Rectal smooth muscle tissue (tissue), 1 donor: ENCODE measurements at regions not wholly inside any gene's neighbourhood (a gene's known extent, or its start where the extent isn't known, plus 50 kb on each side); places are given as distances from the start of the nearest gene placed in this dataset.

Experiments used
- H3K27ac ChIP-seq: one replicate; pipeline ENCODE4 v1.7.0; 2013; ENCODE audit warnings: low read depth, low read length, inconsistent platforms
- H3K27me3 ChIP-seq: one replicate; pipeline ENCODE4 v1.7.0; 2013; ENCODE audit warnings: low read length; ENCODE audit not compliant: control insufficient read depth, insufficient read depth
- H3K36me3 ChIP-seq: one replicate; pipeline ENCODE4 v1.7.0; 2013; ENCODE audit warnings: low read length; ENCODE audit not compliant: control insufficient read depth, insufficient read depth
- H3K4me1 ChIP-seq: one replicate; pipeline ENCODE4 v1.7.0; 2013; ENCODE audit warnings: low read length; ENCODE audit not compliant: control insufficient read depth, insufficient read depth
- H3K4me3 ChIP-seq: one replicate; pipeline ENCODE4 v1.7.0; 2013; ENCODE audit warnings: low read length
- H3K9ac ChIP-seq: one replicate; pipeline ENCODE4 v1.7.0; 2013; ENCODE audit warnings: low read length

GRCh38 chr14:62234849-62235248 lies 472.6 kb downstream of the SNAPC1 start:
- Histone ChIP-seq H3K27ac (no peak overlapping the region), H3K4me3 (no peak overlapping the region), H3K27me3 (no peaks in the 10 kb centered on the region), H3K36me3 (no peaks in the 10 kb centered on the region), H3K9ac (no peak overlapping the region), H3K4me1 (no peaks in the 10 kb centered on the region)

DNA sequence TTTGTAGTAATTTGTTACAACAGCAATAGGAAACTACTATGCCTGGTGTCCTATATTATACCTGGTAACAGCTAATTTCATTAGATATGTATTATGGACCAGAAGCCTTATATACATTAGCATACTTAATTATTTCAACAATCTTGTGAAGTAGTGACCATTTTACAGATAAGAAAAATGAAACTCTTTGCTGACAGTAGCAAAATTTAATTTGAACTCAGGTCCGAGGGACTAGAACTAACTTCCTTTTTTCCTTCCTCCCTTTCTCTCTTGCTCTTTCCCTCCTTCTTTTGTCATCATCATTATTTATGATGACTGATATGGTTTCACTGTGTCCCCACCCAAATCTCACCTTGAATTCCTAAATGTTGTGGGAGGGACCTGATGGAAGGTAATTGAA lies 482.0 kb downstream of the SNAPC1 start:
- no peak overlapping the region for H3K27ac ChIP-seq
- H3K4me3 ChIP-seq, result no peak overlapping the region
- no peaks in the 10 kb centered on the region for H3K4me1 ChIP-seq
- no peaks in the 10 kb centered on the region for H3K27me3 ChIP-seq
- H3K9ac ChIP-seq, result no peak overlapping the region
- H3K36me3 ChIP-seq, result no peaks in the 10 kb centered on the region

DNA sequence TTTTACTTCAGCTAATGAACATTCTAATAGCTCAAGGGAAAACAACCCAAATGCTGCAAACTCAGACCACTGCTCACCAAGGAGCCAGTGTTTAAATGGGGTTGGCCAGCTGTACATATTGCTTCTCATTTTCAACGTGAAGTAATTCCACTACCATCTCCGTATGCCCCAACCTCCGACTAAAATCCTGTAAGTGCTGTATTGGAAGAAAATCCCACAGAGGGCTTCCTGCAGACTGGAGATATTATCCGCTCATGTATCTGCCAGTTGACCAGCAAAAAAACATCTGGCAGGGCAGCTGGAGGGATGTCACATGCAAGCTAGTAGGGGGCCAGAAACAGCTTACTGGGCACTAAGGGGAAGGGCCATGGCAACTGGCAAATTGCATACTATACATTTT lies 485.0 kb downstream of the SNAPC1 start:
- Histone ChIP-seq H3K27me3 (no peaks in the 10 kb centered on the region), H3K9ac (no peak overlapping the region), H3K4me3 (no peak overlapping the region), H3K27ac (no peak overlapping the region), H3K36me3 (no peaks in the 10 kb centered on the region), H3K4me1 (no peaks in the 10 kb centered on the region)

DNA sequence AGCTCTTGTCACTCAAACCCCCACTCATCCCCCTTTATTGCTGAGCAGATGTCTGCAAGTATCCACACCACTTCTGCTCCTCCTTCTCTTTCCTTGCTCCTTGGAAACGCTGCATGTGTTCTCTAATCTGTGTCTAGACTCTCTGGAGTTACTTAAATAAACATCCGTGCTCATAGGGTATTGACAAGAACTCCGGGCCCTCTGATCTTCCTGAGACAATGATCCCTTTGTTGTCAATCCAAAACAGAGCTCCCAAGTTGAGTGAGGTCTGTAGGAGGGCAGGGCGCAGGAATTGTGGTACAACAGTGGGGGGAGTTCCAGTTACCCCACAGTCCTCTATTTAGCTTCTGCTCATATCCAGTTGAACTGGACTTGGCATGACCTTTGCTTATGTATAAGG lies 489.0 kb downstream of the SNAPC1 start:
- H3K27ac ChIP-seq, result no peak overlapping the region
- no peak overlapping the region for H3K9ac ChIP-seq
- H3K4me3 ChIP-seq, result no peak overlapping the region
- H3K27me3 ChIP-seq, result no peaks in the 10 kb centered on the region
- H3K4me1 ChIP-seq, result no peaks in the 10 kb centered on the region
- H3K36me3 ChIP-seq, result no peaks in the 10 kb centered on the region

- Histone ChIP-seq H3K4me3 (no peak overlapping the region), H3K27ac (no peak overlapping the region), H3K36me3 (no peaks in the 10 kb centered on the region), H3K27me3 (no peaks in the 10 kb centered on the region), H3K4me1 (no peaks in the 10 kb centered on the region), H3K9ac (no peak overlapping the region)
These were observed 491.0 kb downstream of the SNAPC1 start for GRCh38 chr14:62253171-62253570.

- Histone ChIP-seq H3K36me3 (no peaks in the 10 kb centered on the region), H3K27me3 (no peaks in the 10 kb centered on the region), H3K9ac (no peak overlapping the region), H3K4me3 (no peak overlapping the region), H3K4me1 (no peaks in the 10 kb centered on the region), H3K27ac (no peak overlapping the region)
These were observed 491.7 kb downstream of the SNAPC1 start for GRCh38 chr14:62253911-62254310.

GRCh38 chr14:62269204-62269603 lies 507.0 kb downstream of the SNAPC1 start:
- H3K4me3 ChIP-seq, result no peak overlapping the region
- no peaks in the 10 kb centered on the region for H3K27me3 ChIP-seq
- no peak overlapping the region for H3K9ac ChIP-seq
- no peaks in the 10 kb centered on the region for H3K36me3 ChIP-seq
- H3K4me1 ChIP-seq, result no peaks in the 10 kb centered on the region
- H3K27ac ChIP-seq, result no peak overlapping the region

GRCh38 chr14:62270236-62270635 lies 508.0 kb downstream of the SNAPC1 start:
- H3K36me3 ChIP-seq, result no peaks in the 10 kb centered on the region
- no peak overlapping the region for H3K9ac ChIP-seq
- no peak overlapping the region for H3K27ac ChIP-seq
- H3K4me1 ChIP-seq, result no peaks in the 10 kb centered on the region
- H3K27me3 ChIP-seq, result no peaks in the 10 kb centered on the region
- no peak overlapping the region for H3K4me3 ChIP-seq

DNA sequence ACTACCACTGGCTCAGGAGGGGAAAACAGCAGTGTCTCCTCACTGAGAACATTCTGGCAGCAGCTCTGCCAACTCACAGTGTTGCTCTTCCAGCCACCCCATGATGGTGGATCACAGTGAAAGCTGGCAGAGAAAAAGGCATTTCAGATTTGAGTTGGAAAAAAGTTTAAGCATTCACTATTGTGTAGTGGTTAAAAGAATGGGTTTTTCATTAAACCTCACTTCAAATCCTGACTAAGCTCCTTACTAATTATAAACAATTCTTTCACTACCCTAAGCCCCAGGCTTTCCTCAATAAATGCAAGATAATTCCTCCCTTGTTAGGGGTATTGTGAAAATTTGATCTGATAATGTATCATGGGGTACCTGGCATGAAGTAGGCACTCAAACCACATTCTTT lies 518.1 kb downstream of the SNAPC1 start:
- no peak overlapping the region for H3K27ac ChIP-seq
- no peaks in the 10 kb centered on the region for H3K4me1 ChIP-seq
- no peaks in the 10 kb centered on the region for H3K36me3 ChIP-seq
- H3K27me3 ChIP-seq, result no peaks in the 10 kb centered on the region
- H3K4me3 ChIP-seq, result no peak overlapping the region
- no peak overlapping the region for H3K9ac ChIP-seq

GRCh38 chr14:62283837-62284236 lies 521.6 kb downstream of the SNAPC1 start:
- H3K9ac ChIP-seq, result no peak overlapping the region

GRCh38 chr14:62289471-62289870 lies 527.3 kb downstream of the SNAPC1 start:
- H3K4me3 ChIP-seq, result no peak overlapping the region
- no peak overlapping the region for H3K9ac ChIP-seq
- no peaks in the 10 kb centered on the region for H3K4me1 ChIP-seq
- no peaks in the 10 kb centered on the region for H3K27me3 ChIP-seq
- H3K27ac ChIP-seq, result no peak overlapping the region
- no peaks in the 10 kb centered on the region for H3K36me3 ChIP-seq

More at GRCh38 chr14:62283837-62284236, 521.6 kb downstream of the SNAPC1 start:
- Histone ChIP-seq H3K4me3 (no peak overlapping the region), H3K27ac (no peak overlapping the region), H3K4me1 (no peaks in the 10 kb centered on the region), H3K27me3 (no peaks in the 10 kb centered on the region), H3K36me3 (no peaks in the 10 kb centered on the region)

DNA sequence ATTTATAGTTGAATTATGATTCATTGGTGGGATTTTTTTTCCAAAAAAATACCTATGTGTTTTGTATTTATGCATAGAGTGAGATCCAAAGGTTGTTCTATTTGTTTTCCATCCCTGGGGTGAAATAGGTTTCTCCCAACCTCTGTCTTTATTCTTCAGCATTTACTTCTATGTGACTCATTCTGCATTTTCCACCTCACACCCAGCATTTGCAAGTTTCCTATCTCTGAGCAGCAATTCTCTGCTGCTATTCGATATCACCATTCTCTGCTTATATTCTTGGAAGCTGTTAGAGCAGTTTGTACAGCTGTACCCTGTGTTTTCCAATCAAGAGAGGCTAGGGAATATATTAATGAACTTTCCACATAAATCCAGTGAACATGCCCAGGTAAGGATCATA lies 538.9 kb downstream of the SNAPC1 start:
- Histone ChIP-seq H3K36me3 (no peaks in the 10 kb centered on the region), H3K27me3 (no peaks in the 10 kb centered on the region), H3K27ac (no peak overlapping the region), H3K4me1 (no peaks in the 10 kb centered on the region), H3K4me3 (no peak overlapping the region), H3K9ac (no peak overlapping the region)

GRCh38 chr14:62301911-62302310 lies 539.7 kb downstream of the SNAPC1 start:
- no peaks in the 10 kb centered on the region for H3K27me3 ChIP-seq
- H3K4me3 ChIP-seq, result no peak overlapping the region
- H3K27ac ChIP-seq, result no peak overlapping the region
- no peak overlapping the region for H3K9ac ChIP-seq
- H3K36me3 ChIP-seq, result no peaks in the 10 kb centered on the region
- no peaks in the 10 kb centered on the region for H3K4me1 ChIP-seq
